Esophagus (tissue), 2 donors: ENCODE measurements at regions not wholly inside any gene's neighbourhood (a gene's known extent, or its start where the extent isn't known, plus 50 kb on each side); places are given as distances from the start of the nearest gene placed in this dataset.

Experiments
- H3K27ac ChIP-seq, 2 donors: one replicate each; pipeline ENCODE4 v1.5.1; 2013; ENCODE audit warnings: low read depth in 2 of 2, mild to moderate bottlenecking in 2 of 2, inconsistent platforms in 1 of 2, low read length in 1 of 2, moderate library complexity in 1 of 2
- H3K27me3 ChIP-seq, 2 donors: one replicate each; pipeline ENCODE4 v1.6.1; 2013; ENCODE audit warnings: low read length in 2 of 2, control low read depth in 1 of 2, mild to moderate bottlenecking in 1 of 2; ENCODE audit not compliant: insufficient read depth in 2 of 2, control insufficient read depth in 1 of 2
- H3K36me3 ChIP-seq, 2 donors: one replicate each; pipeline ENCODE4 v1.6.1; 2013; ENCODE audit warnings: low read length in 1 of 2; ENCODE audit not compliant: control insufficient read depth in 2 of 2, insufficient read depth in 2 of 2
- H3K4me1 ChIP-seq, 2 donors: one replicate each; pipeline ENCODE4 v1.6.1; 2013; ENCODE audit warnings: low read length in 1 of 2; ENCODE audit not compliant: control insufficient read depth in 2 of 2, insufficient read depth in 2 of 2
- H3K4me3 ChIP-seq, 2 donors: one replicate each; pipeline ENCODE4 v1.5.1; 2013; ENCODE audit warnings: low read length in 2 of 2, mild to moderate bottlenecking in 2 of 2, low read depth in 1 of 2, moderate library complexity in 1 of 2
- H3K9me3 ChIP-seq, 2 donors: one replicate each; pipeline ENCODE4 v1.6.1; 2013; ENCODE audit warnings: mild to moderate bottlenecking in 2 of 2, low read depth in 1 of 2, low read length in 1 of 2, moderate library complexity in 1 of 2; ENCODE audit not compliant: control insufficient read depth in 2 of 2, insufficient read depth in 1 of 2
- WGBS, 2 donors: extraction: QIAGEN DNeasy Blood & Tissue Kit; methylation state at CpG; one replicate each; pipeline ENCODE4 v1.1.7; 2013; 5-methylcytosine and 5-hydroxymethylcytosine counted together
- donor health status: healthy with polysubstance abuse.
- donor health status: Bipolar disorder and iron deficiency.

GRCh38 chr1:14462851-14463250 is 135.6 kb upstream of the KAZN start:
- no peak overlapping the region for H3K4me3 ChIP-seq
- no peaks in the 10 kb centered on the region for H3K36me3 ChIP-seq
- no peak overlapping the region for H3K27ac ChIP-seq
- H3K4me1 ChIP-seq: no peaks in the 10 kb centered on the region
- no peaks in the 10 kb centered on the region for H3K27me3 ChIP-seq
- WGBS, 2 donors: 88 to 93% methylated on average over 4 of the region's 4 CpGs
- H3K9me3 ChIP-seq: no peaks in the 10 kb centered on the region

GRCh38 chr1:14466006-14466405 is 132.5 kb upstream of the KAZN start:
- Histone ChIP-seq H3K27me3 (no peaks in the 10 kb centered on the region), H3K36me3 (no peaks in the 10 kb centered on the region), H3K27ac (no peak overlapping the region), H3K4me3 (no peak overlapping the region), H3K9me3 (no peaks in the 10 kb centered on the region), H3K4me1 (no peaks in the 10 kb centered on the region)
- WGBS, 2 donors: 59% methylated on average over 4 of the region's 4 CpGs

- Histone ChIP-seq H3K4me3 (no peak overlapping the region), H3K9me3 (no peaks in the 10 kb centered on the region), H3K27me3 (no peaks in the 10 kb centered on the region), H3K4me1 (no peaks in the 10 kb centered on the region), H3K36me3 (no peaks in the 10 kb centered on the region), H3K27ac (no peak overlapping the region)
- 77 to 89% methylated on average over 1 of the region's 1 CpG for WGBS, 2 donors
Measured at GRCh38 chr1:14467112-14467511, 131.4 kb upstream of the KAZN start.

GRCh38 chr1:14468751-14469150 is 129.7 kb upstream of the KAZN start:
- no peak overlapping the region for H3K4me3 ChIP-seq
- no peaks in the 10 kb centered on the region for H3K36me3 ChIP-seq
- no peaks in the 10 kb centered on the region for H3K4me1 ChIP-seq
- no peaks in the 10 kb centered on the region for H3K9me3 ChIP-seq
- 93 to 94% methylated on average over 7 of the region's 7 CpGs for WGBS, 2 donors
- no peak overlapping the region for H3K27ac ChIP-seq
- H3K27me3 ChIP-seq: no peaks in the 10 kb centered on the region

GRCh38 chr1:14470802-14471201 is 127.7 kb upstream of the KAZN start:
- no peak overlapping the region for H3K4me3 ChIP-seq
- no peaks in the 10 kb centered on the region for H3K4me1 ChIP-seq
- H3K9me3 ChIP-seq: no peaks in the 10 kb centered on the region
- no peaks in the 10 kb centered on the region for H3K36me3 ChIP-seq
- WGBS, 2 donors: 90 to 91% methylated on average over 4 of the region's 4 CpGs
- H3K27ac ChIP-seq: no peak overlapping the region
- H3K27me3 ChIP-seq: no peaks in the 10 kb centered on the region

- Histone ChIP-seq H3K9me3 (peaks cover 0 to 4% of the 10 kb centered on the region in 2 donors), H3K27ac (no peak overlapping the region), H3K4me1 (no peaks in the 10 kb centered on the region), H3K36me3 (no peaks in the 10 kb centered on the region), H3K27me3 (no peaks in the 10 kb centered on the region), H3K4me3 (no peak overlapping the region)
- WGBS, 2 donors: 88 to 92% methylated on average over 1 of the region's 1 CpG
Measured at GRCh38 chr1:14474856-14475255, 123.6 kb upstream of the KAZN start.

GRCh38 chr1:14476170-14476955 is 122.1 kb upstream of the KAZN start:
- WGBS, 2 donors: 81 to 85% methylated on average over 8 of the region's 8 CpGs
- Histone ChIP-seq H3K4me1 (no peaks in the 10 kb centered on the region), H3K27me3 (no peaks in the 10 kb centered on the region), H3K27ac (no peak overlapping the region), H3K9me3 (peaks cover 0 to 4% of the 10 kb centered on the region in 2 donors), H3K4me3 (no peak overlapping the region), H3K36me3 (no peaks in the 10 kb centered on the region)

- Histone ChIP-seq H3K36me3 (no peaks in the 10 kb centered on the region), H3K4me1 (no peaks in the 10 kb centered on the region), H3K4me3 (no peak overlapping the region), H3K27ac (no peak overlapping the region), H3K9me3 (peaks cover 0 to 4% of the 10 kb centered on the region in 2 donors), H3K27me3 (no peaks in the 10 kb centered on the region)
- WGBS, 2 donors: 84 to 86% methylated on average over 2 of the region's 2 CpGs
Measured at GRCh38 chr1:14478120-14478519, 120.4 kb upstream of the KAZN start.

GRCh38 chr1:14479865-14480264 is 118.6 kb upstream of the KAZN start:
- Histone ChIP-seq H3K9me3 (peaks cover 0 to 6% of the 10 kb centered on the region in 2 donors), H3K4me3 (no peak overlapping the region), H3K36me3 (no peaks in the 10 kb centered on the region), H3K27me3 (no peaks in the 10 kb centered on the region), H3K27ac (no peak overlapping the region), H3K4me1 (no peaks in the 10 kb centered on the region)
- WGBS, 2 donors: 64 to 77% methylated on average over 4 of the region's 4 CpGs

GRCh38 chr1:14482784-14483450 is 115.6 kb upstream of the KAZN start:
- no peak overlapping the region for H3K27ac ChIP-seq
- no peaks in the 10 kb centered on the region for H3K36me3 ChIP-seq
- no peaks in the 10 kb centered on the region for H3K4me1 ChIP-seq
- H3K27me3 ChIP-seq: no peaks in the 10 kb centered on the region
- WGBS, 2 donors: 65 to 77% methylated on average over 7 of the region's 7 CpGs
- peaks cover 0 to 2% of the 10 kb centered on the region in 2 donors for H3K9me3 ChIP-seq
- no peak overlapping the region for H3K4me3 ChIP-seq
